Astrocyte (in vitro differentiated cells and primary cell): ENCODE measurements at regions not wholly inside any gene's neighbourhood (a gene's known extent, or its start where the extent isn't known, plus 50 kb on each side); places are given as distances from the start of the nearest gene placed in this dataset.

ENCODE experiments used
- DNase-seq: peaks from one replicate; pipeline ENCODE4 v3.0.0-alpha.2; 2010; ENCODE audit warnings: low read depth
- FAIRE-seq: peaks from 2 replicates; lab custom pipeline; 2011; peaks lifted over from hg19 to GRCh38; lab: Jason Lieb, UNC
- H2AFZ ChIP-seq: 2 replicates; pipeline ENCODE4 v1.6.0; 2012; ENCODE audit warnings: low read depth, low read length, inconsistent platforms
- H3K27ac ChIP-seq: 2 replicates; pipeline ENCODE4 v1.5.1; 2011; ENCODE audit warnings: low read depth, low read length, inconsistent platforms
- H3K27me3 ChIP-seq: 2 replicates; pipeline ENCODE4 v1.6.0; 2011; ENCODE audit warnings: low read length, inconsistent platforms; ENCODE audit not compliant: insufficient read depth
- H3K36me3 ChIP-seq: 2 replicates; pipeline ENCODE4 v1.5.1; 2011; ENCODE audit warnings: low read length, inconsistent platforms; ENCODE audit not compliant: insufficient read depth
- H3K4me1 ChIP-seq: 2 replicates; pipeline ENCODE4 v1.5.1; 2011; ENCODE audit warnings: low read length, inconsistent platforms; ENCODE audit not compliant: insufficient read depth
- H3K4me2 ChIP-seq: 2 replicates; pipeline ENCODE4 v1.6.0; 2012; ENCODE audit warnings: low read length, inconsistent platforms
- H3K4me3 ChIP-seq: 2 replicates; pipeline ENCODE4 v1.5.1; 2011; ENCODE audit warnings: low read depth, mild to moderate bottlenecking, low read length, inconsistent platforms; ENCODE audit not compliant: insufficient read depth
- H3K79me2 ChIP-seq: 2 replicates; pipeline ENCODE4 v1.6.0; 2012; ENCODE audit warnings: mild to moderate bottlenecking, low read length, inconsistent platforms; ENCODE audit not compliant: insufficient read depth
- H3K9ac ChIP-seq: 2 replicates; pipeline ENCODE4 v1.6.0; 2012; ENCODE audit warnings: mild to moderate bottlenecking, low read length, inconsistent platforms
- H3K9me3 ChIP-seq: 2 replicates; pipeline ENCODE4 v1.5.1; 2012; ENCODE audit warnings: low read depth, mild to moderate bottlenecking, low read length, inconsistent platforms; ENCODE audit not compliant: insufficient read depth
- H4K20me1 ChIP-seq: 2 replicates; pipeline ENCODE4 v1.6.0; 2012; ENCODE audit warnings: low read length, inconsistent platforms; ENCODE audit not compliant: insufficient read depth
- H3K27ac Mint-ChIP-seq: one replicate; pipeline ENCODE4 v1.8.0; 2021; ENCODE audit warnings: mild to moderate bottlenecking, mixed read lengths; ENCODE audit not compliant: unreplicated experiment
- H3K27me3 Mint-ChIP-seq: one replicate; pipeline ENCODE4 v1.8.0; 2021; ENCODE audit warnings: low read depth, mixed read lengths; ENCODE audit not compliant: unreplicated experiment
- H3K36me3 Mint-ChIP-seq: one replicate; pipeline ENCODE4 v1.8.0; 2021; ENCODE audit warnings: low read depth, mixed read lengths; ENCODE audit not compliant: unreplicated experiment
- H3K4me1 Mint-ChIP-seq: one replicate; pipeline ENCODE4 v1.8.0; 2021; ENCODE audit warnings: low read depth, mixed read lengths; ENCODE audit not compliant: unreplicated experiment
- H3K4me3 Mint-ChIP-seq: one replicate; pipeline ENCODE4 v1.8.0; 2021; ENCODE audit warnings: mild to moderate bottlenecking, moderate library complexity, mixed read lengths; ENCODE audit not compliant: unreplicated experiment
- H3K9me3 Mint-ChIP-seq: one replicate; pipeline ENCODE4 v1.8.0; 2021; ENCODE audit warnings: mild to moderate bottlenecking, mixed read lengths; ENCODE audit not compliant: unreplicated experiment
- CTCF ChIP-seq: IDR thresholded peaks from 2 replicates; pipeline ENCODE4 v1.5.1; 2011; ENCODE audit warnings: low read depth, mild to moderate bottlenecking, inconsistent platforms, low read length, moderate library complexity; ENCODE audit not compliant: insufficient read depth
- EZH2 ChIP-seq: IDR thresholded peaks from 2 replicates; pipeline ENCODE4 v1.6.1; 2012; ENCODE audit warnings: mild to moderate bottlenecking, low read length, inconsistent platforms; ENCODE audit not compliant: insufficient read depth

DNA sequence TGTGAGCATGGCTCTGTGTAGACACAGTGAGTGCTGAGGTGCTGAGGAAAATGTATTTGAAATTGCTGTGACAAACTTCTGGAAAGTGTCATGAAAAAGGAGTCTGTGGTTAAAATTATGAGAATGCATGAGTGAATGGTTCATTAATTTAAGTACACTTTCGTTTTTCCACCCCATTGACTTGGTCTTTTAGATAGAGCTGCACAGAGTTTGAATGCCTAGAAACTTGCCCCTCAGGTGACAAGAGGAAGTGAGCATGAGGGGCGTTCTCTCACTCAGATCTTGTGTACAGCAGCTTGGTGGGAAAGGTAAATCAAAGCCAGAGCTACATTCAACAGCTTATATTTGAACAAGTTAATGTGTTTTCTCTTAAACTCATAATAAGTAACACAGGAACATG lies 296.8 kb downstream of the WDR72 start:
- no peak overlapping the region for H3K9ac ChIP-seq
- no peak overlapping the region for H3K27ac ChIP-seq
- H2AFZ ChIP-seq, result no peak overlapping the region
- no peaks in the 10 kb centered on the region for H3K27me3 ChIP-seq
- no peaks in the 10 kb centered on the region for H3K4me1 Mint-ChIP-seq
- no peak overlapping the region for H3K4me3 ChIP-seq
- no peaks in the 10 kb centered on the region for H3K36me3 Mint-ChIP-seq
- TF ChIP-seq CTCF, result no peak
- TF ChIP-seq EZH2, result no peak
- no peaks in the 10 kb centered on the region for H3K4me1 ChIP-seq
- FAIRE-seq (no peak), DNase-seq (no peak)
- H3K9me3 Mint-ChIP-seq, result no peaks in the 10 kb centered on the region
- H4K20me1 ChIP-seq, result no peaks in the 10 kb centered on the region
- H3K4me2 ChIP-seq, result no peak overlapping the region
- H3K79me2 ChIP-seq, result no peaks in the 10 kb centered on the region
- peaks cover 3% of the 10 kb centered on the region for H3K27me3 Mint-ChIP-seq
- no peaks in the 10 kb centered on the region for H3K9me3 ChIP-seq
- H3K4me3 Mint-ChIP-seq, result no peak overlapping the region
- H3K27ac Mint-ChIP-seq, result no peak overlapping the region
- H3K36me3 ChIP-seq, result no peaks in the 10 kb centered on the region

DNA sequence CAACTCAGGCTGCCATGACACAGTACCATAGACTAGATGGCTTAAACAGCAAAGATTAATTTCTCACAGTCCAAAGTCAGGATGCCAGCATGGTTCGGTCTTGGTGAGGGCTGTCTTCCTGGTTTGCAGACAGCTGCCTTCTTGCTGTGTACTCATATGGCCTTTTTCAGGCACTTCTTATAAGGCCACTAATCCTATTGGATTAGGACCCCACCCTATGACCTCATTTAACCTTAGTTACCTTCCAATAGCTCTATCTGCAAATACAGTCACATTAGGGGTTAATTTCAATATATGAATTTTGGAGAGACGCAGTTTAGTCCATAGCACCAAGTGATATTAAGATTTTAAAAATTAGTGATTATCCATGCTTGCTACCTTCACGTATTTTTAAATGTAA lies 297.8 kb downstream of the WDR72 start:
- FAIRE-seq (no peak), DNase-seq (no peak)
- Mint-ChIP-seq H3K27ac (no peak overlapping the region), H3K4me3 (no peak overlapping the region), H3K27me3 (peaks cover 3% of the 10 kb centered on the region), H3K4me1 (no peaks in the 10 kb centered on the region), H3K36me3 (no peaks in the 10 kb centered on the region), H3K9me3 (no peaks in the 10 kb centered on the region)
- Histone ChIP-seq H3K36me3 (no peaks in the 10 kb centered on the region), H3K4me1 (no peaks in the 10 kb centered on the region), H3K9ac (no peak overlapping the region), H3K79me2 (no peaks in the 10 kb centered on the region), H3K4me2 (no peak overlapping the region), H3K9me3 (no peaks in the 10 kb centered on the region), H3K27me3 (no peaks in the 10 kb centered on the region), H4K20me1 (no peaks in the 10 kb centered on the region), H3K27ac (no peak overlapping the region), H3K4me3 (no peak overlapping the region), H2AFZ (no peak overlapping the region)
- TF ChIP-seq CTCF (no peak), EZH2 (no peak)

GRCh38 chr15:53458736-53459135 lies 300.7 kb downstream of the WDR72 start:
- FAIRE-seq (no peak), DNase-seq (no peak)
- Mint-ChIP-seq H3K4me3 (no peak overlapping the region), H3K4me1 (no peaks in the 10 kb centered on the region), H3K27ac (no peak overlapping the region), H3K9me3 (no peaks in the 10 kb centered on the region), H3K27me3 (peaks cover 3% of the 10 kb centered on the region), H3K36me3 (no peaks in the 10 kb centered on the region)
- Histone ChIP-seq H4K20me1 (no peaks in the 10 kb centered on the region), H3K9me3 (no peaks in the 10 kb centered on the region), H3K4me2 (no peak overlapping the region), H3K27me3 (no peaks in the 10 kb centered on the region), H3K4me3 (no peak overlapping the region), H2AFZ (no peak overlapping the region), H3K4me1 (no peaks in the 10 kb centered on the region), H3K27ac (no peak overlapping the region), H3K9ac (no peak overlapping the region), H3K79me2 (no peaks in the 10 kb centered on the region), H3K36me3 (no peaks in the 10 kb centered on the region)
- no peak for TF ChIP-seq EZH2
- no peak for TF ChIP-seq CTCF
